ENCODE measurements at regions not wholly inside any gene's neighbourhood (a gene's known extent, or its start where the extent isn't known, plus 50 kb on each side); places are given as distances from the start of the nearest gene placed in this dataset.

DNA sequence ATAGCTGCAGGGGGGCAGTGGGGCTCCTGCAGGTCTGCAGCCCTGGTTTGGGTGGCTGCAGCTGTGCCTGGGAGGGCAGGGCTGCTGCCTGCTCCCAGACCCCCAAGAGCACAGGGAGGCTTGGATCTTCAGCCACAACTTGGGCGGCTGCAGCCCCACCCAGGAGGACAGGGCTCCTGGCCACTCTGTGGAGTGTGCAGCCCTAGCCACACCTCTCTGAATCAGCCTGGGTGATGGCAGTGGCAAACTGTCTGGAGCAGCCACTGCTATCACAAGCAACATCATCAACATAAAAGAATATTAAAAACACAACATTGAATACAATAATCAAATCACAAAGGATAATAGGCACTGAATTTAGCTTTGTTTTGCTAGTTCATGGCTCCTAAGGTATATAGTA lies 164.9 kb upstream of the SLC27A6 start:
- TF ChIP-seq ZNF70 (CRISPR knock-in tag; IDR thresholded peaks at IDR 0.05) (no peak), PPARA (CRISPR knock-in tag; IDR thresholded peaks at IDR 0.05; ENCODE audit: borderline replicate concordance) (no peak)

Measured in SK-N-SH treated with all-trans-retinoic acid at 6 μM for 48 hours (cell line).